Heart right ventricle (tissue), 16 donors: ENCODE measurements at regions not wholly inside any gene's neighbourhood (a gene's known extent, or its start where the extent isn't known, plus 50 kb on each side); places are given as distances from the start of the nearest gene placed in this dataset.

Experiments used
- ATAC-seq, 8 donors: fragments of 200-7000 bp; cut with Tn5 transposase; one replicate each; pipeline ENCODE4 v1.9.1; 2020; ENCODE audit warnings: mild to moderate bottlenecking in 8 of 8, moderate library complexity in 8 of 8, moderate number of reproducible peaks in 1 of 8
- DNase-seq, 2 donors: peaks; one replicate each; pipeline ENCODE4 v3.0.0-alpha.2; 2020
- H3K27ac ChIP-seq, 10 donors: fragments of 200-600 bp; sonication (generic) in 2 of 10; one replicate each; pipeline versions ENCODE4 v1.5.0 to v1.8.0; 2020 to 2022; ENCODE audit warnings: mild to moderate bottlenecking in 3 of 10
- H3K27me3 ChIP-seq, 7 donors: fragments of 200-600 bp; one replicate each; pipeline ENCODE4 v1.8.0; 2021 to 2022; ENCODE audit warnings: mild to moderate bottlenecking in 2 of 7
- H3K36me3 ChIP-seq, 9 donors: fragments of 200-600 bp; sonication (generic) in 1 of 9; one replicate each; pipeline versions ENCODE4 v1.5.0 to v1.8.0; 2020 to 2022; ENCODE audit warnings: mild to moderate bottlenecking in 2 of 9
- H3K4me1 ChIP-seq, 9 donors: fragments of 200-600 bp; sonication (generic) in 1 of 9; one replicate each; pipeline versions ENCODE4 v1.5.0 to v1.8.0; 2020 to 2022; ENCODE audit warnings: mild to moderate bottlenecking in 4 of 9
- H3K4me3 ChIP-seq, 10 donors: fragments of 200-600 bp; sonication (generic) in 2 of 10; one replicate each; pipeline versions ENCODE4 v1.5.0 to v1.8.0; 2020 to 2022; ENCODE audit warnings: mild to moderate bottlenecking in 7 of 10, moderate library complexity in 2 of 10
- H3K9me3 ChIP-seq, 11 donors: fragments of 200-600 bp in 10 of 11; sonication (generic) in 2 of 11; one replicate each; pipeline versions ENCODE4 v1.5.0 to v1.8.0; 2013 to 2022; ENCODE audit warnings: mild to moderate bottlenecking in 2 of 11, control low read depth in 1 of 11, moderate library complexity in 1 of 11
- WGBS, 2 donors: extraction: QIAGEN DNeasy Blood & Tissue Kit; methylation state at CpG; one replicate each; pipeline ENCODE4 v1.1.7; 2013; ENCODE audit warnings: inconsistent platforms in 1 of 2; 5-methylcytosine and 5-hydroxymethylcytosine counted together
- intact Hi-C, 10 donors: fragments of 100-400 bp; cut with DNase I; formaldehyde crosslinking; loops; one replicate each; pipeline versions ENCODE4 v1.11.1 to v1.14.2; 2022
- TF ChIP-seq, protein P1 (sequence below), 9 donors: fragments of 200-600 bp; sonication (generic) in 2 of 9; IDR thresholded peaks; one replicate each; pipeline versions ENCODE4 v1.5.0 to v1.8.0; 2021 to 2022; ENCODE audit warnings: antibody characterized with exemption in 9 of 9, mild to moderate bottlenecking in 5 of 9, moderate library complexity in 1 of 9
- donor health status: Arrhythmogenic right ventricular cardiomyopathy.
- donor health status: ischemic (EF 13 %, LVEDD 7.1; RV severe dilation, severe dysfunction).
- donor health status: healthy with polysubstance abuse.
- donor health status: DM: no; HTN: yes; CAD: no.
- donor health status: DM: no; HTN: no; CAD: no.
- donor health status: ischemic (EF 25% LVEDD 6.9; RV normal size, moderate dysfunction).
- donor health status: ischemic (EF 25% LVEDD 5.7; RV mildly dilated, moderate dysfunction).
- donor health status: healthy.
- donor health status: DM: yes; HTN: yes; CAD: no.
- donor health status: Ischemic cardiomyopathy.
- donor health status: ischemic (EF 35%, LVEDD 5.7; RV mildly dilated, moderate dysfunction).
- donor health status: nonischemic (EF 11% LVEDD 7.7; RV severe dilation, severe dysfunction).
- donor health status: DM: yes; HTN: yes; CAD: no.
- donor health status: PGD.
- donor health status: ischemic (EF 29% LVEDD 5.4; RV normal size, mild dysfunction).
- donor health status: nonischemic (EF 23%, LVEDD 6.1; RV moderate dilation, normal function).

DNA sequence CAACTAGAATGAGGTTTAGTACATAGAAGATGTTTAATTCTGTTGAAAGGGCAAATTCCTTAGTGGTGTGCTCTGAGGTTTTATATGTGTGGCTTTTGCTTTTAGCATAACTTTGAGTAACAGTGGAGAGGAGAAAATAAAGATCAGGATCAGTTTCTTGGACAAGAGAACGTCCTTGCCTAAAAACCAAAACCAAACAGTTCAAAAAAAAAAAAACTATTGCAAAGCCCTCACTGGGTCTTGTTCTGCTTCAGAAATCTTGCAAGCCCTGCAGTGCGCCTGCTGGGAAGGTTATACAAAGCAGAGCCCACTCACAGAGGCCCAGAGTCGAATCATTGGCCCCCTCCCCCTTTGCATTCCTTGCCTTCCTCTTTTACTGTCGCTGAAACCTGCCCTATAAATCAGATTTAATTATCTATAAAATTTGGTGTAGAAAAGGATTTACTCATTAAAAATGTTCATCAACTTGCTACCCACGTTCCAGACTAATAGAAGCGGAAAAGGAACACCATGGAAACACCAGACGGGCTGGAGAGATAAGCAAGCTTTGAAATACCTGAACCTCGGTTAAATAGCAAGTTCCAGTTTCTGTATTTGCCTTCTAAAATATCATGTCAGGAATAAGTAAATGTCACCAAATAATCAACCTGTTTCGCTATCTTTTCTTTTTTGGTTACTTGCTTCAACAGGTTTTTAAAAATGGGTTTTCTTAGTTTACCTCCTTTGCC, 201.6 kb upstream of the PTBP2 start:
- Histone ChIP-seq H3K9me3 (no peaks in the 10 kb centered on the region), H3K36me3 (no peaks in the 10 kb centered on the region), H3K4me3 (no peak overlapping the region), H3K27ac (no peak overlapping the region), H3K4me1 (peaks cover 0 to 6% (median 0%) of the 10 kb centered on the region in 9 donors), H3K27me3 (no peaks in the 10 kb centered on the region)
- intact Hi-C loops = no loop called here
- ATAC-seq (no peak), DNase-seq (no peak)
- 51 to 60% methylated on average over 9 of the region's 9 CpGs for WGBS, 2 donors
- TF ChIP-seq, protein P1, sequence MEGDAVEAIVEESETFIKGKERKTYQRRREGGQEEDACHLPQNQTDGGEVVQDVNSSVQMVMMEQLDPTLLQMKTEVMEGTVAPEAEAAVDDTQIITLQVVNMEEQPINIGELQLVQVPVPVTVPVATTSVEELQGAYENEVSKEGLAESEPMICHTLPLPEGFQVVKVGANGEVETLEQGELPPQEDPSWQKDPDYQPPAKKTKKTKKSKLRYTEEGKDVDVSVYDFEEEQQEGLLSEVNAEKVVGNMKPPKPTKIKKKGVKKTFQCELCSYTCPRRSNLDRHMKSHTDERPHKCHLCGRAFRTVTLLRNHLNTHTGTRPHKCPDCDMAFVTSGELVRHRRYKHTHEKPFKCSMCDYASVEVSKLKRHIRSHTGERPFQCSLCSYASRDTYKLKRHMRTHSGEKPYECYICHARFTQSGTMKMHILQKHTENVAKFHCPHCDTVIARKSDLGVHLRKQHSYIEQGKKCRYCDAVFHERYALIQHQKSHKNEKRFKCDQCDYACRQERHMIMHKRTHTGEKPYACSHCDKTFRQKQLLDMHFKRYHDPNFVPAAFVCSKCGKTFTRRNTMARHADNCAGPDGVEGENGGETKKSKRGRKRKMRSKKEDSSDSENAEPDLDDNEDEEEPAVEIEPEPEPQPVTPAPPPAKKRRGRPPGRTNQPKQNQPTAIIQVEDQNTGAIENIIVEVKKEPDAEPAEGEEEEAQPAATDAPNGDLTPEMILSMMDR (IDR thresholded peaks at IDR 0.05) = no peak

DNA sequence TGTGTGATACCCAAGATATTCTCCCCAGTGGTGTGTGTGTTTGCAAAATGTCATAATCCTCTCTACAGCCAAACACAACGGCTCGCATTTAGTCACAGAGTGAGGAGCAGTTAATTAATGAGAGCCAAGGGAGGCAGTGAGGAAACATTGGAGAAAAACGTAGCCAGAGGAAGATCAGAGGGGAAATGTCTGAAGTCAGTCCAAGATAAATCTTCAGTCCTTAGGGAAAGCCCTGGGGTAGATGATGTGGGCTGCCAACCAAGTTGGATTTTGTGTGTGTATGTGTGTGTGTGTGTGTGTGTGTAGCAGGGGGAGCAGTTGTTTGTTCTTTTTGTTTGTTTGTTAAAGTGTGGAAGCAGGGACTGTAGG, 201.0 kb upstream of the PTBP2 start:
- ATAC-seq (peak in 2 of 8 donors; percentile 52 to 62), DNase-seq (no peak)
- 21 to 25% methylated on average over 3 of the region's 3 CpGs for WGBS, 2 donors
- no peaks in the 10 kb centered on the region for H3K36me3 ChIP-seq
- no peaks in the 10 kb centered on the region for H3K9me3 ChIP-seq
- TF ChIP-seq, protein P1 (IDR thresholded peaks at IDR 0.05) = no peak
- no peak overlapping the region for H3K4me3 ChIP-seq
- intact Hi-C loops = no loop called here
- no peak overlapping the region for H3K27ac ChIP-seq
- H3K27me3 ChIP-seq = no peaks in the 10 kb centered on the region
- peaks cover 0 to 8% (median 0%) of the 10 kb centered on the region in 9 donors for H3K4me1 ChIP-seq

DNA sequence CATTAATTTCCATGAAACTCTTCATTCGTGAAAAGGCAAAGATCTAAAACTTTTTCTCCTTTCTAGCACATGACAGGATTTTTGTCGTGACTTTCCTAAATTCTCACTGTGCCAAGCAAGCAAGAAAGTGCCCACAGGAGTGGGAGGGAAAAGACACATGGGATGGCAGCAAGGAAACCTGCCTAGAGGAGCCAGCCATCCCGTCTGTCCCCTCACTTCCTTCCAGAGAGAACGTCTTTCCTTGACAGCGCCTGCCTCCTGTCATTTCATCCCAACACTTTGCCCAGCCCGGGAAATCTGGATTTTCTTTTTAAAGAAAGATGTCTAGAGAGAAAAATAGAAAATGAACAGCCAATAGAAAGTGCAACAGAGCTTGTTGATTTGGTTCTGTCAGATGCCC, 200.6 kb upstream of the PTBP2 start:
- ATAC-seq = no peak
- WGBS, 2 donors = 44 to 54% methylated on average over 6 of the region's 6 CpGs

GRCh38 chr1:96521994-96522760, 199.4 kb upstream of the PTBP2 start:
- TF ChIP-seq, protein P1 (IDR thresholded peaks at IDR 0.05) = no peak

More for the DNA sequence above, 200.6 kb upstream of the PTBP2 start:
- no peaks in the 10 kb centered on the region for H3K9me3 ChIP-seq
- intact Hi-C loops = no loop called here
- no peak for DNase-seq
- no peak overlapping the region for H3K4me3 ChIP-seq
- no peak overlapping the region for H3K27ac ChIP-seq
- H3K27me3 ChIP-seq = no peaks in the 10 kb centered on the region
- TF ChIP-seq, protein P1 (IDR thresholded peaks at IDR 0.05) = no peak
- no peaks in the 10 kb centered on the region for H3K36me3 ChIP-seq
- H3K4me1 ChIP-seq = peaks cover 0 to 13% (median 0%) of the 10 kb centered on the region in 9 donors

More at GRCh38 chr1:96521994-96522760, 199.4 kb upstream of the PTBP2 start:
- Histone ChIP-seq H3K4me1 (peaks cover 0 to 15% (median 0%) of the 10 kb centered on the region in 9 donors), H3K27ac (no peak overlapping the region), H3K36me3 (no peaks in the 10 kb centered on the region), H3K4me3 (no peak overlapping the region), H3K9me3 (no peaks in the 10 kb centered on the region), H3K27me3 (no peaks in the 10 kb centered on the region)
- DNase-seq (no peak), ATAC-seq (no peak)
- intact Hi-C loops = no loop called here
- WGBS, 2 donors = 88 to 91% methylated on average over 2 of the region's 2 CpGs
